ENCODE measurements at regions not wholly inside any gene's neighbourhood (a gene's known extent, or its start where the extent isn't known, plus 50 kb on each side); places are given as distances from the start of the nearest gene placed in this dataset.

DNA sequence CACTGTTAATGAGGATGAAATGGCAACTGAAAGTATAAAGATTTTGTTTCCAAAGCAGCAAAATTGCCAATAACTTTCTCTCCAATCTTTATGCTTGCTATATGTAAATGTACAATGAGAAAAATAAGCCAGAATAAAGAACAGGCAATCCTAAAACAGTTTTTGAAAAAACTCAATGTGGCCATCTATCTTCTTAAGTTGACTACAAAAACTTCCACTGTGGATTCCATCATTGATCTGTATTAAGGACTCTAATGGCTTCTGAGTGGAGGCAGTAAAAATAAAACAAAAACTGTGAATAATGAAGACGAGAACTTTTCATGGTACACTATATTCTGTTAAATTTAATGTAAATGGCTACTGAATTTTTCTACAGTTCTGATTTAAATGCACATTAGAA lies 382.9 kb downstream of the TMEM232 start:
- intact Hi-C loops (cut with DNase I), result no loop called here
- ATAC-seq (no peak), DNase-seq (no peak)
- Histone ChIP-seq H3K27ac (no peak overlapping the region), H3K4me3 (no peak overlapping the region), H3K9me3 (no peaks in the 10 kb centered on the region), H3K36me3 (no peaks in the 10 kb centered on the region), H3K4me1 (no peaks in the 10 kb centered on the region), H3K27me3 (ENCODE audit: low read depth) (no peaks in the 10 kb centered on the region)
- TF ChIP-seq, protein P1, sequence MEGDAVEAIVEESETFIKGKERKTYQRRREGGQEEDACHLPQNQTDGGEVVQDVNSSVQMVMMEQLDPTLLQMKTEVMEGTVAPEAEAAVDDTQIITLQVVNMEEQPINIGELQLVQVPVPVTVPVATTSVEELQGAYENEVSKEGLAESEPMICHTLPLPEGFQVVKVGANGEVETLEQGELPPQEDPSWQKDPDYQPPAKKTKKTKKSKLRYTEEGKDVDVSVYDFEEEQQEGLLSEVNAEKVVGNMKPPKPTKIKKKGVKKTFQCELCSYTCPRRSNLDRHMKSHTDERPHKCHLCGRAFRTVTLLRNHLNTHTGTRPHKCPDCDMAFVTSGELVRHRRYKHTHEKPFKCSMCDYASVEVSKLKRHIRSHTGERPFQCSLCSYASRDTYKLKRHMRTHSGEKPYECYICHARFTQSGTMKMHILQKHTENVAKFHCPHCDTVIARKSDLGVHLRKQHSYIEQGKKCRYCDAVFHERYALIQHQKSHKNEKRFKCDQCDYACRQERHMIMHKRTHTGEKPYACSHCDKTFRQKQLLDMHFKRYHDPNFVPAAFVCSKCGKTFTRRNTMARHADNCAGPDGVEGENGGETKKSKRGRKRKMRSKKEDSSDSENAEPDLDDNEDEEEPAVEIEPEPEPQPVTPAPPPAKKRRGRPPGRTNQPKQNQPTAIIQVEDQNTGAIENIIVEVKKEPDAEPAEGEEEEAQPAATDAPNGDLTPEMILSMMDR (IDR thresholded peaks at IDR 0.05), result no peak

- Histone ChIP-seq H3K4me1 (no peaks in the 10 kb centered on the region), H3K27ac (no peak overlapping the region), H3K4me3 (no peak overlapping the region), H3K9me3 (no peaks in the 10 kb centered on the region), H3K27me3 (ENCODE audit: low read depth) (no peaks in the 10 kb centered on the region), H3K36me3 (no peaks in the 10 kb centered on the region)
- no peak for ATAC-seq
- no peak for DNase-seq
- TF ChIP-seq, protein P1 (IDR thresholded peaks at IDR 0.05), result no peak
- intact Hi-C loops (cut with DNase I), result no loop called here
These were observed 380.8 kb downstream of the TMEM232 start for GRCh38 chr5:110345623-110346022.

DNA sequence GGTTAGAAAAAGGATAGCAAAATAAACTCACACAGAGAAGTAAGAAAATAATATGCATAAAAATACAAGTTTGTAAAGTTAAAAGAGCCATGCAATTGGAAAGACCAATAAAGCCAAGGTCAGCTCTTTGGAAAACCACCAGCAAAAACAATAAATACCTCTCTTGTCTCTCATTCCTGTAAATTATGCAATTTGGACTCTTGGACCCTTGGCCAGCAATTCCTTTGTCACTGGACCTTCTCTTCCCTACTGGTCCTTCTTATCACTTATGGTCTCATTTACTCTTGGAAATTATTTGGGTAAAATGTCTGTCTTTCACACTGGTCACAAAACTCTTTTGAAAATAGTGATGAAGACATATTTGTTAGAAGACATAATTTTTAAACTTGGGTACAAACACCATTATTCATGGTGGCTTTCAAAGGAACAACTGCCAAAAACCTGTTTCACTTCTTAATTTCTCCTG lies 379.5 kb downstream of the TMEM232 start:
- DNase-seq (no peak), ATAC-seq (no peak)
- H3K36me3 ChIP-seq, result no peaks in the 10 kb centered on the region
- TF ChIP-seq, protein P1 (IDR thresholded peaks at IDR 0.05), result no peak
- H3K4me3 ChIP-seq, result no peak overlapping the region
- no peaks in the 10 kb centered on the region for H3K9me3 ChIP-seq
- intact Hi-C loops (cut with DNase I), result no loop called here
- no peaks in the 10 kb centered on the region for H3K4me1 ChIP-seq
- H3K27ac ChIP-seq, result no peak overlapping the region
- no peaks in the 10 kb centered on the region for H3K27me3 ChIP-seq (ENCODE audit: low read depth)

DNA sequence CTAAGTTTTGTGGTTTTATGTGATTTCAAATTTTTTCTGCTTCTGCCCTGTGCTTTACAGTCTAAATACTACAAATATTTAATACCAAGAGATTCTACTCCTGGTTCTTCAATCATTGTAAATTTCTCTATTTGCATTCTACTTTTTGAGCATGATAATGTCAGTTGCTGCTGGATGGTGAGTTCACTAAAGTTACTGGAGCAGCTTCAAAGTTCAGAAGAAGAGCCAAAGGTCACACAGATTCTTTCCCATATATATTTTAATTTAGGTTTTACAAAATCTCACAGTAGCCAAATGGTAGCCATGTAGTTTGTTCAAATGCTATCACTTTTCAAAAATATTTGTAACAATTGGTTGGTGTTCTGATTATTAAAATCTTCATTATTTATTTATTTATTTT lies 378.7 kb downstream of the TMEM232 start:
- no peaks in the 10 kb centered on the region for H3K4me1 ChIP-seq
- H3K27me3 ChIP-seq (ENCODE audit: low read depth), result no peaks in the 10 kb centered on the region
- DNase-seq (no peak), ATAC-seq (no peak)
- H3K9me3 ChIP-seq, result no peaks in the 10 kb centered on the region
- intact Hi-C loops (cut with DNase I), result no loop called here
- no peak overlapping the region for H3K27ac ChIP-seq
- TF ChIP-seq, protein P1 (IDR thresholded peaks at IDR 0.05), result no peak
- no peak overlapping the region for H3K4me3 ChIP-seq
- no peaks in the 10 kb centered on the region for H3K36me3 ChIP-seq

DNA sequence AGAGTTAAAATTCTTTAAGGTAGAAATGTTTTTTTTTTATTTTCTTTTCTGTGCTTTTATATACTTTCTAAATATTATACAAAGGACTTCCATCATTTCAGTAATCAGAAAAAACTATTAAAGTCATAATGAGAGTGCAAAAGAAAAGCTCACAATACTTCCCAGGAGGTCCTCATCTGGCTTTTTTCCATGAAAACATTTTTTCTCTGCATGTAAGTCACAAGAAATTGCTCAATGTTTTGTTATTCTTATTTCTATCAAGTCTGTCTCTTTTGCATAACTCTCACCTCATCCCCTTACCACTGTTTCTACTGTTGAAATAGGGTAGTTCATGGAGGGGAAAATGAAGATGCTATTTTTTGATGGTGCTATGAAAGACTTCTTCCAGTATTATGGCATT lies 375.0 kb downstream of the TMEM232 start:
- DNase-seq, result no peak
- TF ChIP-seq, protein P1 (IDR thresholded peaks at IDR 0.05), result no peak

GRCh38 chr5:110354311-110354710 lies 372.2 kb downstream of the TMEM232 start:
- H3K4me1 ChIP-seq, result no peaks in the 10 kb centered on the region
- no peak for DNase-seq
- no peak overlapping the region for H3K27ac ChIP-seq
- TF ChIP-seq, protein P1 (IDR thresholded peaks at IDR 0.05), result no peak
- intact Hi-C loops (cut with DNase I), result no loop called here
- no peaks in the 10 kb centered on the region for H3K36me3 ChIP-seq
- no peaks in the 10 kb centered on the region for H3K27me3 ChIP-seq (ENCODE audit: low read depth)
- H3K9me3 ChIP-seq, result no peaks in the 10 kb centered on the region
- no peak overlapping the region for H3K4me3 ChIP-seq
- ATAC-seq, result peak in 1 of 2 donors; percentile 29

More for the DNA sequence above, 375.0 kb downstream of the TMEM232 start:
- Histone ChIP-seq H3K27ac (no peak overlapping the region), H3K9me3 (no peaks in the 10 kb centered on the region), H3K4me1 (no peaks in the 10 kb centered on the region), H3K4me3 (no peak overlapping the region), H3K27me3 (ENCODE audit: low read depth) (no peaks in the 10 kb centered on the region), H3K36me3 (no peaks in the 10 kb centered on the region)
- intact Hi-C loops (cut with DNase I), result no loop called here
- no peak for ATAC-seq

Measured in lower lobe of right lung (tissue), 2 donors.